ENCODE measurements at regions not wholly inside any gene's neighbourhood (a gene's known extent, or its start where the extent isn't known, plus 50 kb on each side); places are given as distances from the start of the nearest gene placed in this dataset.

DNA sequence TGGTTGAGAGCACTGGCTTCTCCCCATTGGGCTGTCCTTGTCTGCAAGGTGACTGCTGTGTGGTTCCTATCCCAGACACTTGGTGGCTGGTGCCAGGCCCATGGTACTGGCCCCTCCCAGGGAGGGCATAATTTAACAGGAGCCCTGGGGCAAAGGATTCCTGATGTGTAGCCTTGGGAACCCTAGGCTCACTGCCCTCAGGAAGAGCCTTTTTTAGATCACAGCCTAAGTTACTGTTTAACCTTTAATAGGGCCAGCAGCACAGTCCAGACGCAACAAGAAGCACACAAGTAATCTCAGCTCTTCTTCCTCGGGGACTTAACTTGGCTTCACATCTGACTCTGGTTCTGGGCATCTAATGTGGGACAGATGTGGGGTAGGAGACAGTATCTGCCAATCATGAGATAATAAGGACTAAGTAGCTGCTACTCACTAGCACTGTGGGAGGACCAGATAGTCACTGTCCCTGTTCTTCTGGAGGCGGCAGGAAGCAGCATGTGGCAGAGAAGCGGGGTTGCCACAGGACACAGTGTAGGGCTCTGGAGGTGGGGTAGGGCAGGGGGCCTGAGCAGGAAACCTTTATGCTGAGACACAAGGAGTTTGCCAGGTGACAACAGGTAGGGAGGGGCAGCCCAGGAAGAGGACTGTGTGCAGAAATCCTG, 136.3 kb downstream of the TMEM17 start:
- TF ChIP-seq, protein P1, sequence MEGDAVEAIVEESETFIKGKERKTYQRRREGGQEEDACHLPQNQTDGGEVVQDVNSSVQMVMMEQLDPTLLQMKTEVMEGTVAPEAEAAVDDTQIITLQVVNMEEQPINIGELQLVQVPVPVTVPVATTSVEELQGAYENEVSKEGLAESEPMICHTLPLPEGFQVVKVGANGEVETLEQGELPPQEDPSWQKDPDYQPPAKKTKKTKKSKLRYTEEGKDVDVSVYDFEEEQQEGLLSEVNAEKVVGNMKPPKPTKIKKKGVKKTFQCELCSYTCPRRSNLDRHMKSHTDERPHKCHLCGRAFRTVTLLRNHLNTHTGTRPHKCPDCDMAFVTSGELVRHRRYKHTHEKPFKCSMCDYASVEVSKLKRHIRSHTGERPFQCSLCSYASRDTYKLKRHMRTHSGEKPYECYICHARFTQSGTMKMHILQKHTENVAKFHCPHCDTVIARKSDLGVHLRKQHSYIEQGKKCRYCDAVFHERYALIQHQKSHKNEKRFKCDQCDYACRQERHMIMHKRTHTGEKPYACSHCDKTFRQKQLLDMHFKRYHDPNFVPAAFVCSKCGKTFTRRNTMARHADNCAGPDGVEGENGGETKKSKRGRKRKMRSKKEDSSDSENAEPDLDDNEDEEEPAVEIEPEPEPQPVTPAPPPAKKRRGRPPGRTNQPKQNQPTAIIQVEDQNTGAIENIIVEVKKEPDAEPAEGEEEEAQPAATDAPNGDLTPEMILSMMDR (conservative IDR thresholded peaks at IDR 0.05 in 1 of 2, IDR thresholded peaks at IDR 0.05 in 1 of 2; ENCODE audit: low read depth in 1 of 2, low read length in 2 of 2): no peak
- TF ChIP-seq EZH2 (IDR thresholded peaks at IDR 0.05; ENCODE audit: low read length, missing control alignments): no peak
- H4K20me1 ChIP-seq (ENCODE audit: control insufficient read depth, extremely low read depth, insufficient read depth, low read length): no peaks in the 10 kb centered on the region
- DNase-seq (ENCODE audit: low read depth in 2 of 2): no peak

DNA sequence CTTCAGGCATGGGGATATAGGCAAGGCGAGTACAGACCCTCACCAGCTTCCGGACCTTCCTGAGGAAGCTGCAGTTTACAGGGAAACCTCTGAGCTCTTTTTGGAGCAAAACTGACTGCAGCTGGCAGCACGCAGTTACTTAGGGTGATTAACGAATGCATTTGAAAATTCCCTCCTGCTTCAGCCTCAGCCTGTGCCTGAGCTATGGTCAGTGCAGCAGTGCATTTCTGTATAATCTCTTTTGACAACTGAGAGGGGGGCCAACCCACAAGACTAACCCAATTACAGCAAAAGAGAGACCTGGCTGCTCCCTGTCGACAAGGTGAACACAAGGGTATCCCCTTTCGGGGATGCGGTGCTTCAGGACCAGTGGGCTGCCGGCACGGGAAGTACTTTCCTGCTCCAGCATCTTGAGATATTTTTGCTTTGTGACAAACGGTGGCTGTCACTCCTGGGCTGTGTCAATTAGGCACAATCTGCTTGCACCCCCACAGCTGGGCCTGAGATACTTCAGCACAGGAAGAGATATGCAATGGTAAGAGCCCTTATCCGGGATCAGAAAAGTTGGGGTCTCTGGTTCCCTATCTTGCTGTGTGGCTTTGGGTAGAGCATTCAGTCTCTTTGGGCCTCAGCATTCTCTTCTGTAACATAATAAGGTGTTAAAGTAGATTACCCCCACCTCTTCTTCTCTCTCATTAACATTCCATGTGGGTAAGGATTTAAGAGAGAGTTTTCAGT, 141.0 kb downstream of the TMEM17 start:
- TF ChIP-seq EZH2 (IDR thresholded peaks at IDR 0.05; ENCODE audit: low read length, missing control alignments): no peak
- TF ChIP-seq, protein P1 (conservative IDR thresholded peaks at IDR 0.05 in 1 of 2, IDR thresholded peaks at IDR 0.05 in 1 of 2; ENCODE audit: low read depth in 1 of 2, low read length in 2 of 2): no peak
- Histone ChIP-seq H3K27me3 (ENCODE audit: control insufficient read depth, insufficient read depth, low read length) (no peaks in the 10 kb centered on the region), H3K4me2 (ENCODE audit: extremely low read depth, insufficient read depth, low read length) (no peak overlapping the region), H3K36me3 (ENCODE audit: control insufficient read depth, insufficient read depth, low read length) (no peaks in the 10 kb centered on the region), H2AFZ (ENCODE audit: low read length) (no peak overlapping the region), H3K4me3 (replicated peaks in 1 of 4; ENCODE audit: control extremely low read depth in 1 of 4, insufficient read depth in 1 of 4, low read depth in 3 of 4, low read length in 4 of 4) (no peak overlapping the region), H4K20me1 (ENCODE audit: control insufficient read depth, extremely low read depth, insufficient read depth, low read length) (no peaks in the 10 kb centered on the region), H3K79me2 (ENCODE audit: control insufficient read depth, insufficient read depth, low read length) (no peaks in the 10 kb centered on the region), H3K9me3 (ENCODE audit: control insufficient read depth, insufficient read depth, low read depth, low read length) (no peaks in the 10 kb centered on the region), H3K9ac (ENCODE audit: insufficient read depth, low read length) (no peak overlapping the region), H3K27ac (ENCODE audit: insufficient read depth, low read length) (no peak overlapping the region), H3K4me1 (ENCODE audit: control insufficient read depth, extremely low read depth, insufficient read depth, low read length) (no peaks in the 10 kb centered on the region)
- DNase-seq (ENCODE audit: low read depth in 2 of 2): no peak

More for the DNA sequence above, 136.3 kb downstream of the TMEM17 start:
- H3K36me3 ChIP-seq (ENCODE audit: control insufficient read depth, insufficient read depth, low read length): no peaks in the 10 kb centered on the region
- H3K4me1 ChIP-seq (ENCODE audit: control insufficient read depth, extremely low read depth, insufficient read depth, low read length): no peaks in the 10 kb centered on the region
- H3K4me3 ChIP-seq (replicated peaks in 1 of 4; ENCODE audit: control extremely low read depth in 1 of 4, insufficient read depth in 1 of 4, low read depth in 3 of 4, low read length in 4 of 4): no peak overlapping the region
- H3K9me3 ChIP-seq (ENCODE audit: control insufficient read depth, insufficient read depth, low read depth, low read length): no peaks in the 10 kb centered on the region
- H3K27me3 ChIP-seq (ENCODE audit: control insufficient read depth, insufficient read depth, low read length): no peaks in the 10 kb centered on the region
- H3K79me2 ChIP-seq (ENCODE audit: control insufficient read depth, insufficient read depth, low read length): no peaks in the 10 kb centered on the region
- H3K27ac ChIP-seq (ENCODE audit: insufficient read depth, low read length): no peak overlapping the region
- H3K4me2 ChIP-seq (ENCODE audit: extremely low read depth, insufficient read depth, low read length): no peak overlapping the region
- H2AFZ ChIP-seq (ENCODE audit: low read length): no peak overlapping the region
- no peak overlapping the region for H3K9ac ChIP-seq (ENCODE audit: insufficient read depth, low read length)

DNA sequence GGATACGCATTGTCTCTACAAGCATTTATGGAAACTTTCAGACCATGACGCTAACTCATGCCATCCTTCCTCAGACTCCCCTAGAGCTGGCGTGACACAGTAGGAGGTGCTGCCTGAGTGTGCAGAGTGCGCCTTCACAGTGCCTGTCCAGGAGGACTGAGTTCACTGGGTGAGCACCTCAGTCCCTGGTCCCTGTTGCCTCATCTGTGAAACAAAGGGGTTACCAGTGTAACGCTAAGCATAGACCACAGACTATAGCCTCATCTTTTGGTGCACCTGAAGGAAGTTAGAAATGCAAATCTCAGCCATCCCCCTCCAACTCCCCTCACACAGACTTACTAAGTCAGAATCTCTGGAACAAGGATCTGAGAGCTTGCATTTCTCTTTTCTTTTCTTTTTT, 142.8 kb downstream of the TMEM17 start:
- no peak for TF ChIP-seq EZH2 (IDR thresholded peaks at IDR 0.05; ENCODE audit: low read length, missing control alignments)
- Histone ChIP-seq H3K27me3 (ENCODE audit: control insufficient read depth, insufficient read depth, low read length) (no peaks in the 10 kb centered on the region), H3K9ac (ENCODE audit: insufficient read depth, low read length) (no peak overlapping the region)

More for the DNA sequence above, 142.8 kb downstream of the TMEM17 start:
- H3K27ac ChIP-seq (ENCODE audit: insufficient read depth, low read length): no peak overlapping the region
- no peaks in the 10 kb centered on the region for H3K36me3 ChIP-seq (ENCODE audit: control insufficient read depth, insufficient read depth, low read length)
- no peaks in the 10 kb centered on the region for H3K4me1 ChIP-seq (ENCODE audit: control insufficient read depth, extremely low read depth, insufficient read depth, low read length)
- no peaks in the 10 kb centered on the region for H3K9me3 ChIP-seq (ENCODE audit: control insufficient read depth, insufficient read depth, low read depth, low read length)
- H4K20me1 ChIP-seq (ENCODE audit: control insufficient read depth, extremely low read depth, insufficient read depth, low read length): no peaks in the 10 kb centered on the region
- DNase-seq (ENCODE audit: low read depth in 2 of 2): no peak
- no peaks in the 10 kb centered on the region for H3K79me2 ChIP-seq (ENCODE audit: control insufficient read depth, insufficient read depth, low read length)
- H2AFZ ChIP-seq (ENCODE audit: low read length): no peak overlapping the region
- no peak overlapping the region for H3K4me2 ChIP-seq (ENCODE audit: extremely low read depth, insufficient read depth, low read length)
- no peak overlapping the region for H3K4me3 ChIP-seq (replicated peaks in 1 of 4; ENCODE audit: control extremely low read depth in 1 of 4, insufficient read depth in 1 of 4, low read depth in 3 of 4, low read length in 4 of 4)

Data from fibroblast of lung (primary cell).